OCI-LY3 (cell line): ENCODE measurements at regions not wholly inside any gene's neighbourhood (a gene's known extent, or its start where the extent isn't known, plus 50 kb on each side); places are given as distances from the start of the nearest gene placed in this dataset.

ENCODE experiments used
- H2AFZ ChIP-seq: fragments of 200-600, 300-600 bp; shearing (Covaris generic); 2 replicates; pipeline ENCODE4 v1.6.0; 2014; ENCODE audit warnings: antibody characterized with exemption, low read depth, low read length
- H3K27ac ChIP-seq: fragments of 200-600, 300-600 bp; sonication (generic); 2 replicates; pipeline ENCODE4 v1.5.1; 2014; ENCODE audit warnings: mild to moderate bottlenecking, low read length, moderate library complexity, mixed read lengths
- H3K27me3 ChIP-seq: fragments of 200-600, 300-600 bp; sonication (generic); 2 replicates; pipeline ENCODE4 v1.6.1; 2014; ENCODE audit warnings: low read depth, low read length, mixed read lengths
- H3K36me3 ChIP-seq: fragments of 200-600, 300-600 bp; sonication (generic); replicated peaks from 2 replicates; pipeline ENCODE3; 2014; ENCODE audit warnings: low read depth, low read length, mixed read lengths
- H3K4me1 ChIP-seq: fragments of 300-600, 200-600 bp; sonication (generic); 2 replicates; pipeline ENCODE4 v1.6.1; 2014; ENCODE audit warnings: low read length, mixed read lengths
- H3K4me2 ChIP-seq: fragments of 200-600, 300-600 bp; sonication (generic); 2 replicates; pipeline ENCODE4 v1.6.1; 2014; ENCODE audit warnings: low read length, mixed read lengths
- H3K4me3 ChIP-seq: fragments of 300-600, 200-600 bp; sonication (generic); 2 replicates; pipeline ENCODE4 v1.5.1; 2014; ENCODE audit warnings: antibody characterized with exemption, mild to moderate bottlenecking, low read length, moderate library complexity
- H3K79me2 ChIP-seq: fragments of 300-600, 200-600 bp; shearing (Covaris generic); 2 replicates; pipeline ENCODE4 v1.6.1; 2014; ENCODE audit warnings: mild to moderate bottlenecking, low read length, mixed read lengths
- H3K9ac ChIP-seq: fragments of 300-600, 200-600 bp; shearing (Covaris generic); 2 replicates; pipeline ENCODE4 v1.6.0; 2014; ENCODE audit warnings: mild to moderate bottlenecking, low read length, moderate library complexity
- H3K9me3 ChIP-seq: fragments of 200-600, 300-600 bp; shearing (Covaris generic); 2 replicates; pipeline ENCODE4 v1.6.1; 2014; ENCODE audit warnings: low read length, mixed read lengths; ENCODE audit not compliant: insufficient read depth
- H4K20me1 ChIP-seq: fragments of 200-600, 300-600 bp; sonication (generic); 2 replicates; pipeline ENCODE4 v1.6.1; 2016; ENCODE audit warnings: low read length, mixed read lengths; ENCODE audit not compliant: insufficient read depth
- EZH2phosphoT487 ChIP-seq: fragments of 200-600 bp; shearing (Covaris generic); IDR thresholded peaks from 2 replicates; pipeline ENCODE4 v1.6.1; 2018; ENCODE audit warnings: antibody characterized with exemption, mixed run types, low read depth
- TF ChIP-seq, protein P1 (sequence below): fragments of 200-600, 300-600 bp; sonication (generic); IDR thresholded peaks from 2 replicates; pipeline ENCODE4 v1.5.1; 2014; ENCODE audit warnings: antibody characterized with exemption, low read length, low read depth

DNA sequence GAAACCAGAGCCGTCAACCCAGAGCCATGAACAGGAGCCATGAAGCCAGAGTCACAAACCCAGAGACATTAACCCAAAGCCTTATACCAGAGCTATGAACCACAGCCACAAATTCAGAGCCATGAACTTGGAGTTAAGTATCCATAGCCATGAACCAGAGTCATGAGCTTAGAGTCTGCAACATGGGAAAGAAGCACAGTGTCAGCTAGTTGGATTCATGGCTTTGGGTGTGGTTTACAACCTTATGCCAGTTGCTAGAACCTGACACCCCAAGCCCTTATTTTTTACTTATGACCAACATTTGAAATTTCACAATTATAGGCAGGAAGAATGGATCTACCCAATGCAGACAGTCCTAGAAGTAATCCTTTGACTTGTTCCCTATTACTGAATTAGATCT is 128.9 kb upstream of the FAM78B start:
- Histone ChIP-seq H3K27ac (no peak overlapping the region), H3K27me3 (no peaks in the 10 kb centered on the region), H3K36me3 (no peaks in the 10 kb centered on the region), H4K20me1 (no peaks in the 10 kb centered on the region), H2AFZ (no peak overlapping the region), H3K4me1 (peaks cover 71% of the 10 kb centered on the region), H3K4me3 (no peak overlapping the region), H3K79me2 (no peaks in the 10 kb centered on the region), H3K9me3 (no peaks in the 10 kb centered on the region), H3K4me2 (no peak overlapping the region), H3K9ac (no peak overlapping the region)
- TF ChIP-seq, protein P1, sequence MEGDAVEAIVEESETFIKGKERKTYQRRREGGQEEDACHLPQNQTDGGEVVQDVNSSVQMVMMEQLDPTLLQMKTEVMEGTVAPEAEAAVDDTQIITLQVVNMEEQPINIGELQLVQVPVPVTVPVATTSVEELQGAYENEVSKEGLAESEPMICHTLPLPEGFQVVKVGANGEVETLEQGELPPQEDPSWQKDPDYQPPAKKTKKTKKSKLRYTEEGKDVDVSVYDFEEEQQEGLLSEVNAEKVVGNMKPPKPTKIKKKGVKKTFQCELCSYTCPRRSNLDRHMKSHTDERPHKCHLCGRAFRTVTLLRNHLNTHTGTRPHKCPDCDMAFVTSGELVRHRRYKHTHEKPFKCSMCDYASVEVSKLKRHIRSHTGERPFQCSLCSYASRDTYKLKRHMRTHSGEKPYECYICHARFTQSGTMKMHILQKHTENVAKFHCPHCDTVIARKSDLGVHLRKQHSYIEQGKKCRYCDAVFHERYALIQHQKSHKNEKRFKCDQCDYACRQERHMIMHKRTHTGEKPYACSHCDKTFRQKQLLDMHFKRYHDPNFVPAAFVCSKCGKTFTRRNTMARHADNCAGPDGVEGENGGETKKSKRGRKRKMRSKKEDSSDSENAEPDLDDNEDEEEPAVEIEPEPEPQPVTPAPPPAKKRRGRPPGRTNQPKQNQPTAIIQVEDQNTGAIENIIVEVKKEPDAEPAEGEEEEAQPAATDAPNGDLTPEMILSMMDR, result no peak
- TF ChIP-seq EZH2phosphoT487, result no peak

GRCh38 chr1:166297993-166298392 is 131.2 kb upstream of the FAM78B start:
- H3K36me3 ChIP-seq, result no peaks in the 10 kb centered on the region

GRCh38 chr1:166300767-166301166 is 134.0 kb upstream of the FAM78B start:
- H3K4me3 ChIP-seq, result no peak overlapping the region
- TF ChIP-seq EZH2phosphoT487, result no peak
- TF ChIP-seq, protein P1, result no peak
- no peak overlapping the region for H3K4me2 ChIP-seq
- H4K20me1 ChIP-seq, result no peaks in the 10 kb centered on the region
- no peaks in the 10 kb centered on the region for H3K27me3 ChIP-seq
- H3K9ac ChIP-seq, result no peak overlapping the region
- H2AFZ ChIP-seq, result no peak overlapping the region
- H3K36me3 ChIP-seq, result peaks cover 4% of the 10 kb centered on the region
- no peak overlapping the region for H3K27ac ChIP-seq
- H3K79me2 ChIP-seq, result no peaks in the 10 kb centered on the region
- no peaks in the 10 kb centered on the region for H3K9me3 ChIP-seq
- peaks cover 92% of the 10 kb centered on the region for H3K4me1 ChIP-seq

More at GRCh38 chr1:166297993-166298392, 131.2 kb upstream of the FAM78B start:
- Histone ChIP-seq H3K9me3 (no peaks in the 10 kb centered on the region), H2AFZ (no peak overlapping the region), H3K27ac (peak overlapping the region; percentile 91), H3K79me2 (no peaks in the 10 kb centered on the region), H4K20me1 (no peaks in the 10 kb centered on the region), H3K4me3 (peak overlapping the region; percentile 45), H3K4me1 (peaks cover 70% of the 10 kb centered on the region), H3K27me3 (no peaks in the 10 kb centered on the region), H3K9ac (peak overlapping the region; percentile 63), H3K4me2 (peak overlapping the region; percentile 73)
- peak; percentile 82; the same call in 1 of the 2 replicates for TF ChIP-seq EZH2phosphoT487
- TF ChIP-seq, protein P1, result no peak

DNA sequence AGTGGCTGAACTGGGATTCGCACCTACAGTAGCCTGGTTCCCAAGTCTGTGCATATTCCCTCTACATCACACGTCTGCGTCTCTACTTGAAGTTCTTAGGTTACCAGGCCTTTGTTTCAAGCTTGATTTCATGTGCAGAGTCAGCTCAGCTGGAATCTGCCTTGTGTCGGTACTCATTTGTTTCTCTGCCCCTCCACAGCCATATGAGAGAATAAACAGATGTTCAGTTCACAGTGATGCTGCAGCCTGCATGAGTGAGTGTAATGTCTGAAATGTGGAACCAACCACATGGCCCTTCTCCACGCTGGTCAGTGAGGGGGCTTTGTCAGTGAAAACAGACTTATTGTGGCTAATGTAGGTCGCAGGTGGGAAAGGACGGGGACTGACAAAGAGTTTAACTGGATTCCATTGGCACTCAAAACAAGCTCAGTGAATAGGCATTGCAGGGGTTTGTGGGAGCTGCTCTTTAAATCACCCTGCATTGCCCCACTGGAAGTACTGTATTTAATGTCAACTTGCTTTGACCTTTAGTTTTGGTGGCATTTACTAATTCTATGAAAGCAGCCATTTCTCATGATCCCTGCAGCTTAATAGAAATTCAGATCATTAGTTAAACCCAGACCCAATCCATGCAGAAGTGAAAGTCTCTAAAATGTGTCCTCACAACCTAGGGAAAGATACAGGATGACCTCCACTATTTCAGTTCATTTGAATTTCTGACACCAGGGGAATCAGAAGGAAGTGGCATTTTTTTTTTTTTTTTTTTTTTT is 136.4 kb upstream of the FAM78B start:
- Histone ChIP-seq H3K27me3 (no peaks in the 10 kb centered on the region), H3K4me3 (peak overlapping the region; percentile 33), H3K79me2 (no peaks in the 10 kb centered on the region), H3K9ac (peak overlapping the region; percentile 50; the same call in 1 of the 2 replicates), H3K9me3 (no peaks in the 10 kb centered on the region), H2AFZ (no peak overlapping the region), H3K27ac (peak overlapping the region; percentile 90), H3K4me1 (peaks cover 94% of the 10 kb centered on the region), H3K36me3 (peaks cover 4% of the 10 kb centered on the region), H4K20me1 (no peaks in the 10 kb centered on the region), H3K4me2 (peak overlapping the region; percentile 66)
- peak; percentile 88 for TF ChIP-seq EZH2phosphoT487
- TF ChIP-seq, protein P1, result no peak
